Lower lobe of right lung (tissue), 2 donors: ENCODE measurements at regions not wholly inside any gene's neighbourhood (a gene's known extent, or its start where the extent isn't known, plus 50 kb on each side); places are given as distances from the start of the nearest gene placed in this dataset.

ENCODE experiments used
- ATAC-seq, 2 donors: fragments of 200-7000 bp; cut with Tn5 transposase; one replicate each; pipeline ENCODE4 v1.9.1; 2020 to 2022; ENCODE audit warnings: mild to moderate bottlenecking in 2 of 2, moderate library complexity in 2 of 2
- DNase-seq: peaks from one replicate; pipeline ENCODE4 v3.0.0-alpha.2; 2020
- H3K27ac ChIP-seq: fragments of 200-600 bp; one replicate; pipeline ENCODE4 v1.8.0; 2022
- H3K27me3 ChIP-seq: fragments of 200-600 bp; one replicate; pipeline ENCODE4 v1.8.0; 2022; ENCODE audit warnings: low read depth
- H3K36me3 ChIP-seq: fragments of 200-600 bp; one replicate; pipeline ENCODE4 v1.8.0; 2022; ENCODE audit warnings: mild to moderate bottlenecking
- H3K4me1 ChIP-seq: fragments of 200-600 bp; one replicate; pipeline ENCODE4 v1.8.0; 2022
- H3K4me3 ChIP-seq: fragments of 200-600 bp; one replicate; pipeline ENCODE4 v1.8.0; 2022; ENCODE audit warnings: mild to moderate bottlenecking
- H3K9me3 ChIP-seq: fragments of 200-600 bp; one replicate; pipeline ENCODE4 v1.8.0; 2022
- intact Hi-C: fragments of 100-400 bp; cut with DNase I; formaldehyde crosslinking; loops from one replicate; pipeline ENCODE4 v1.11.0; 2022
- TF ChIP-seq, protein P1 (sequence below): fragments of 200-600 bp; IDR thresholded peaks from one replicate; pipeline ENCODE4 v1.8.0; 2022; ENCODE audit warnings: antibody characterized with exemption, mild to moderate bottlenecking
- donor health status: DM: no; HTN: yes; CAD: no; lungs with severe emphysema.

DNA sequence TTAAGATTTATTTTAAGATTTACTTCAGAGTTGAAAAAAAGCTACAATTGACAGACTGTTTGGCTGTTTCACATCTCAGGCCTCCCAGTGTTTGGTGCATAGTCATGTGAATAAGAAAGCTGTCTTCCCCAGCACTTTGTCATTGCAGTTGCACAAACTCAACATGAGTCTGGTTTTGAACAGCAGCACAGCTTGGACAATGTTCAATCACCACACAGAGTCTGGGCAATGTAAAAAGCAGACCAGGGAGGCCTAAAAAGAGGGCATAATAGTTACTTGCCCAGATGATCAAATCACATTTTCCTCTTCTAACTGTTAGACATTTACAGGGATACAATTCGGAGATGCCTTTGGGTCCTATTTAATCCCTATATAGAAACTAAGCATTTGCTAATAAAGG, 1055.0 kb downstream of the RPA4 start:
- TF ChIP-seq, protein P1, sequence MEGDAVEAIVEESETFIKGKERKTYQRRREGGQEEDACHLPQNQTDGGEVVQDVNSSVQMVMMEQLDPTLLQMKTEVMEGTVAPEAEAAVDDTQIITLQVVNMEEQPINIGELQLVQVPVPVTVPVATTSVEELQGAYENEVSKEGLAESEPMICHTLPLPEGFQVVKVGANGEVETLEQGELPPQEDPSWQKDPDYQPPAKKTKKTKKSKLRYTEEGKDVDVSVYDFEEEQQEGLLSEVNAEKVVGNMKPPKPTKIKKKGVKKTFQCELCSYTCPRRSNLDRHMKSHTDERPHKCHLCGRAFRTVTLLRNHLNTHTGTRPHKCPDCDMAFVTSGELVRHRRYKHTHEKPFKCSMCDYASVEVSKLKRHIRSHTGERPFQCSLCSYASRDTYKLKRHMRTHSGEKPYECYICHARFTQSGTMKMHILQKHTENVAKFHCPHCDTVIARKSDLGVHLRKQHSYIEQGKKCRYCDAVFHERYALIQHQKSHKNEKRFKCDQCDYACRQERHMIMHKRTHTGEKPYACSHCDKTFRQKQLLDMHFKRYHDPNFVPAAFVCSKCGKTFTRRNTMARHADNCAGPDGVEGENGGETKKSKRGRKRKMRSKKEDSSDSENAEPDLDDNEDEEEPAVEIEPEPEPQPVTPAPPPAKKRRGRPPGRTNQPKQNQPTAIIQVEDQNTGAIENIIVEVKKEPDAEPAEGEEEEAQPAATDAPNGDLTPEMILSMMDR, result no peak
- no peak for DNase-seq
- ATAC-seq, result no peak
- no peaks in the 10 kb centered on the region for H3K9me3 ChIP-seq
- no peaks in the 10 kb centered on the region for H3K36me3 ChIP-seq
- no peak overlapping the region for H3K4me3 ChIP-seq
- intact Hi-C loops, result no loop called here
- no peak overlapping the region for H3K27ac ChIP-seq
- H3K27me3 ChIP-seq, result no peaks in the 10 kb centered on the region
- no peaks in the 10 kb centered on the region for H3K4me1 ChIP-seq

DNA sequence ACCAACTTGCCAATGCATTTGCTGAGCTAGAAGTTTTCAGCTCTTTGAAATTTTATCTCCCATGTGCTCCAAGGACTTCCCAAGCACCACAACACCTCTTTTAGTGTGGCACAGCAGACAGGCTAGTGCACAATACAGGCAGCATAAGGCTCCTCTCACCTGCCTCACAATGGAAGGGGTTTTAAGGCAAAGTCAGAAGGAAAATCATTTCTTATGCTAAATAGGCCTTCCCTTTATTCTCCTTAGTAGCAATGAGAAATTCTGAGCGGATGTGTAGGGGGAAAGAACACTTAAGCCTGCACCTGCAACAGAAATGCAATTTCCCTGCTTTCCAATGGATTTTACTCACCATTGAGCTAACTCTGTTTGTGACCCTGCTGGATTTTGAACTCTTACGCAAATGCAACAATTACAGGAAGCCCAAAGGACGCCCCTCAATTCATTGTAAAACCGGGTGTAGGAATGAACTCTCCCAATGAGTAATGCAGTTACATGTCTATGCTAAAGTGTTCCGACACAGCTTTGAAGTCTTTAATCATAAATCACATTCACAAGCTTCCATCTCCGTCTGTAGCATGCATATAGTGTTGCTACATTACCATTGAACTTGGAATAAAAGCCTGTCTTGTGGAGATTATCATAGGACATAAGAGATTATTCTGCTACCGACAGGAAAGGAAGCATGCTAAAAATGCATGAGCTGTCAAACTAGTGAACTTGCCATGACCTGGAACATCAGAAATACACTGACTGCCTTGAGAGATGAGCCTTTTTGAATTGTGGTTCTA, 1084.9 kb downstream of the RPA4 start:
- ATAC-seq, result no peak
- Histone ChIP-seq H3K27me3 (no peaks in the 10 kb centered on the region), H3K4me3 (no peak overlapping the region), H3K4me1 (no peaks in the 10 kb centered on the region), H3K9me3 (no peaks in the 10 kb centered on the region), H3K36me3 (no peaks in the 10 kb centered on the region), H3K27ac (no peak overlapping the region)
- intact Hi-C loops, result no loop called here
- no peak for DNase-seq
- TF ChIP-seq, protein P1, result no peak

DNA sequence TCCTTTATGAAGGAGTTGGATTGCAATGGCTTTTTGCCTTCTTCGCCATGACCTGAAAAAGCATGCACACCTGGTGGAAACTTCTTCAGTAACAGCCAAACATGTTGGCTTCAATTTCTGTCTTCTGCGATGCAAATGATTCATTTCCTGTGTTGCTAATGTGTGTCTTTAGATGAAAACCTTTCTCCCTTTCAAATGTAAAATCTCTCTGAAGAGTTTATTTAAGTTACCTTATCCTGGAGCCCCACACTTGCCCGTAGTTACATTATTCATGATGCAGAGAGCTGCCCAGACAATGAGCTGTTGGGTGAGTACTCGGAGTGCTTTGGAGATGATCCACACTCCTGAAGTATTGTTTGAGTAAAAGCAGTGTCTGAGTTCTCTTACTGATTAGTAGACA, 1100.9 kb downstream of the RPA4 start:
- Histone ChIP-seq H3K27me3 (no peaks in the 10 kb centered on the region), H3K27ac (no peak overlapping the region), H3K4me1 (no peaks in the 10 kb centered on the region), H3K9me3 (no peaks in the 10 kb centered on the region), H3K4me3 (no peak overlapping the region), H3K36me3 (no peaks in the 10 kb centered on the region)
- ATAC-seq (no peak), DNase-seq (no peak)
- TF ChIP-seq, protein P1, result no peak
- intact Hi-C loops, result no loop called here

DNA sequence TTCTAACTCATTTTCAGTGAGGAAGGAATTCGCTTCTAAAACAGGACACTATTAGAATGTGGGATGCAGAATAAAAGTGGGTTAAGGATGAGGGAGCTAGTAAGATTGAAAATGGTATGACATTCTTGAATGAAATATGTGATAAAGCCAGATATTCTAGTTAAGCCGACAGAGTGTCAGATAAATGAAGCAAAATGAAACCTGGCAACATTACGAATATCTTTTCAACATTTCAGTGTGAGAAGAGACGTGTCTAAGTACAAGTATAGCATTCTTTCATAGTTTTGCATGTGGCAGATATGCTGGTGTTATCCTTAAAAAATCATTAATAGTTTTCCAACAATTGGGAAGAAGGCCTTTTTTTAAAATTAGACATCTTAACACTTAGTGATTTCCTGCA, 1101.4 kb downstream of the RPA4 start:
- Histone ChIP-seq H3K36me3 (no peaks in the 10 kb centered on the region), H3K4me3 (no peak overlapping the region), H3K27ac (no peak overlapping the region), H3K27me3 (no peaks in the 10 kb centered on the region), H3K9me3 (no peaks in the 10 kb centered on the region), H3K4me1 (no peaks in the 10 kb centered on the region)
- intact Hi-C loops, result no loop called here
- ATAC-seq (no peak), DNase-seq (no peak)
- TF ChIP-seq, protein P1, result no peak

DNA sequence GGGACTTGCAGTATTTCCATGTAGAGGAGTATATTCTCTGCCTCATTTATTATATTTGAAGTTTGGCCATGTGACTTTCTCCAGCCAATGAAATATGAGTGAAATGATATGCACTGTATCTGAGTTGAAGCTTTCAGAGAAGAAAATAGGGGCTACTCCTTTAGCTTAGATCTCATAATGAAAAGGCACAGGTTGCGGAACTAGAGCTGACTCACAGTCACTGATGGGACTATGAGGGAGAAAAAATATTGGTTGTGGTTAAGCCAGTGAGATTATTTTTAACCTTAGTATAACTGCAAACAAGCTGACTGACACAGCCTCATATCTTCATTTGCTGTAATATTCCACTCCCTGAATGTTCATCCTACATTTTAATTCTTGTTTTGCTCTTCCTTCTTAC, 1104.3 kb downstream of the RPA4 start:
- H3K9me3 ChIP-seq, result no peaks in the 10 kb centered on the region
- no peaks in the 10 kb centered on the region for H3K36me3 ChIP-seq
- ATAC-seq (no peak), DNase-seq (no peak)
- H3K27ac ChIP-seq, result no peak overlapping the region
- no peaks in the 10 kb centered on the region for H3K4me1 ChIP-seq
- TF ChIP-seq, protein P1, result no peak
- intact Hi-C loops, result no loop called here
- H3K4me3 ChIP-seq, result no peak overlapping the region
- H3K27me3 ChIP-seq, result no peaks in the 10 kb centered on the region
